Occipital lobe (tissue), 1 donor: ENCODE measurements at regions not wholly inside any gene's neighbourhood (a gene's known extent, or its start where the extent isn't known, plus 50 kb on each side); places are given as distances from the start of the nearest gene placed in this dataset.

Experiments
- DNase-seq: peaks from one replicate; lab custom pipeline; 2025; lab: John Stamatoyannopoulos, UW

- DNase-seq: no peak
Observed at GRCh38 chr4:155564880-155565279, 101.8 kb upstream of the GUCY1A1 start.

GRCh38 chr4:155564086-155564485 lies 102.6 kb upstream of the GUCY1A1 start:
- no peak for DNase-seq

- DNase-seq: no peak
Observed at GRCh38 chr4:155559915-155560314, 106.7 kb upstream of the GUCY1A1 start.

GRCh38 chr4:155552180-155552579 lies 114.5 kb upstream of the GUCY1A1 start:
- DNase-seq: no peak

- DNase-seq: no peak
Observed at GRCh38 chr4:155548173-155548572, 118.5 kb upstream of the GUCY1A1 start.

GRCh38 chr4:155546451-155546850 lies 120.2 kb upstream of the GUCY1A1 start:
- no peak for DNase-seq

GRCh38 chr4:155545456-155545855 lies 121.2 kb upstream of the GUCY1A1 start:
- DNase-seq: no peak

GRCh38 chr4:155544547-155544946 lies 122.1 kb upstream of the GUCY1A1 start:
- no peak for DNase-seq

GRCh38 chr4:155543126-155543765 lies 123.4 kb upstream of the GUCY1A1 start:
- DNase-seq: no peak

- no peak for DNase-seq
Observed at GRCh38 chr4:155542415-155542814, 124.2 kb upstream of the GUCY1A1 start.

- DNase-seq: no peak
Observed at GRCh38 chr4:155541716-155542115, 124.9 kb upstream of the GUCY1A1 start.

- no peak for DNase-seq
Observed at GRCh38 chr4:155540698-155541097, 126.0 kb upstream of the GUCY1A1 start.

- no peak for DNase-seq
Observed at GRCh38 chr4:155539746-155540145, 126.9 kb upstream of the GUCY1A1 start.

- DNase-seq: no peak
Observed at GRCh38 chr4:155535802-155536454, 130.7 kb upstream of the GUCY1A1 start.

- no peak for DNase-seq
Observed at GRCh38 chr4:155532373-155533085, 134.1 kb upstream of the GUCY1A1 start.

GRCh38 chr4:155530857-155531256 lies 135.8 kb upstream of the GUCY1A1 start:
- no peak for DNase-seq

- no peak for DNase-seq
Observed at GRCh38 chr4:155530290-155530689, 136.4 kb upstream of the GUCY1A1 start.

GRCh38 chr4:155529716-155530115 lies 136.9 kb upstream of the GUCY1A1 start:
- no peak for DNase-seq

GRCh38 chr4:155529272-155529671 lies 137.4 kb upstream of the GUCY1A1 start:
- no peak for DNase-seq

- DNase-seq: no peak
Observed at GRCh38 chr4:155526452-155527169, 140.0 kb upstream of the GUCY1A1 start.

- no peak for DNase-seq
Observed at GRCh38 chr4:155524926-155525455, 141.7 kb upstream of the GUCY1A1 start.

- no peak for DNase-seq
Observed at GRCh38 chr4:155523358-155523757, 143.3 kb upstream of the GUCY1A1 start.
